Suppressor macrophage treated with lipopolysaccharide for 1 hour (primary cell): ENCODE measurements at regions not wholly inside any gene's neighbourhood (a gene's known extent, or its start where the extent isn't known, plus 50 kb on each side); places are given as distances from the start of the nearest gene placed in this dataset.
"Not testable (repeated sequence)": the region's sequence is repeated elsewhere in the genome, so short reads cannot be mapped to it uniquely, and the experiment has no call there.

ENCODE experiments used
- DNase-seq, 3 donors: peaks; one replicate each; pipeline ENCODE4 v3.0.0-alpha.2; 2020 to 2022

DNA sequence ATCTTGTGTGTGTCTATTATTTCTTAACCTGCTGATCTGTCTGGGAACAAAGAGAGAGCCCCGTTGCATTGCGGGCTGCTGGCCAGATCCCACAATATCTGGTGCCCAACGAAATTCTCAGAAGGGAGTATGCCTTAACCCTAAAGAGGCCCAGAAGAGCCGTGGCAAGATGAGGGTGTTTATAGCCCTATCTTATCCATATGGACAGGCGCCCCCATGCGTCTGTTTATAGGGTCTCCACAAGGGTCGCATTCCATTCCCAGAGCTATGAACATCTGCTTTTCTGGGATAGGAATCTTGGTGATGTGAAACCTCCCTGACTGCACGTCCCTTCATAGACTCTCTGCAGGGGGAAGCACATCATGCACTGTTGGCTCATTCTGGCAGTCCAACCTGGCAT, 1262.5 kb downstream of the RAPGEF2 start:
- not testable (repeated sequence) for DNase-seq

DNA sequence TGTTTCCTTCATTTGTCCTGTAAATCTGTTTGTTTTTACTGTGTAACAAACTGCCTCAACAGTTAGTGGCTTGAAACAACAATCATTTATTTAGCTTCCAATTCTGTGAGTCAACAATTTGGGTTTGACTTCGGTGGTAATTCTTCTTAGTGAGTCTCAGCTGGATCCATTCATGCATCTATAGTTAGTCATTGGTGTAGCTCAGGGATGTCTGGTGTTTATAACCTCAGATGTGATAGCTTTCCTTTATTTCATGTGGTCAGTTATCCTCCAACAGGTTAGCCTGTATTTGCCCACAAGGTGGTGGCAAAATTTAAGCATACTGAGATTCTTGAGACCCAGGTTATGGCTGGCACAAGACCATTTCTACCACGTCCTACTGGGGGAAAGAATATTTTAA, 1267.2 kb downstream of the RAPGEF2 start:
- DNase-seq: no peak

GRCh38 chr4:160371446-160371845, 1268.6 kb downstream of the RAPGEF2 start:
- DNase-seq: no peak

- no peak for DNase-seq
Measured at GRCh38 chr4:160372390-160372789, 1269.5 kb downstream of the RAPGEF2 start.

DNA sequence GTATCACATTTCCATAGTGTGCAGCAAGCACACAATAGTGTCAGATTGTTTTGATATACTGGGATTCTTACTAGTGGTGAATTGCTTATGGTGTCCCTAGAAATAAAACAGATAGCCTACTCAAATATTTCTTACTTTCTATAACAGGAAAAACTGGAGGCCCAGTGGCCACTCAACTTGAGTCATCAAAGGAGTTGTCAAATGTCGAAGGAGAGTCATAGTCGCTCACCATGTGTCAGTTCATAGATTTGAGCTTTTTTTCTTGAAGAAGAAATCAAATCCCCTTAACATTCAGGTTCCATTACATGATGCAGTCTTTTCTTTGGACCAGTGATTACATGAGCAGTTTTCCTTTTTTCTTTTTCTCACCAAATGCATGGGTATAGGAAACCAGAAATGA, 1271.0 kb downstream of the RAPGEF2 start:
- DNase-seq: no peak

- DNase-seq: no peak
Measured at GRCh38 chr4:160375772-160376452, 1273.0 kb downstream of the RAPGEF2 start.

DNA sequence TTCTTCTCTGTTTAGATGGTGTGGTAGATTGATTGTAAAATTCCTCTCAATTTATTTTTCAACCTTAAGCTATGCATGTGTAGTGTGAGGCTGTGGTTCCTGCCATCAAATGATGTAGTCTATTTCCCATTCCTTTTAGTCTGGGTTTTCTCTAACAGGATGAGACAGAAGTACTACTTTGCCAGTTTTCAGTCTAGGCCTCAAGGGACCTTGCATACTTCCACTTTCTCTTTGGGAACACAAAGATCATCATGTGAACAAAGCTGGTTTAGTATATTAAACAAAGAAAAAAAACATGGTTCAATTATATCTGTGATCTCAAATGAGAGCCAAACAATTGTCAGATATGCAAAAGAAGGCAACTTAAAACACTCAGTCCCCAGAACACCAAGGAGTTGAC, 1284.0 kb downstream of the RAPGEF2 start:
- no peak for DNase-seq

GRCh38 chr4:160399826-160400225, 1296.9 kb downstream of the RAPGEF2 start:
- no peak for DNase-seq

- no peak for DNase-seq
Measured at GRCh38 chr4:160403081-160403480, 1300.2 kb downstream of the RAPGEF2 start.

DNA sequence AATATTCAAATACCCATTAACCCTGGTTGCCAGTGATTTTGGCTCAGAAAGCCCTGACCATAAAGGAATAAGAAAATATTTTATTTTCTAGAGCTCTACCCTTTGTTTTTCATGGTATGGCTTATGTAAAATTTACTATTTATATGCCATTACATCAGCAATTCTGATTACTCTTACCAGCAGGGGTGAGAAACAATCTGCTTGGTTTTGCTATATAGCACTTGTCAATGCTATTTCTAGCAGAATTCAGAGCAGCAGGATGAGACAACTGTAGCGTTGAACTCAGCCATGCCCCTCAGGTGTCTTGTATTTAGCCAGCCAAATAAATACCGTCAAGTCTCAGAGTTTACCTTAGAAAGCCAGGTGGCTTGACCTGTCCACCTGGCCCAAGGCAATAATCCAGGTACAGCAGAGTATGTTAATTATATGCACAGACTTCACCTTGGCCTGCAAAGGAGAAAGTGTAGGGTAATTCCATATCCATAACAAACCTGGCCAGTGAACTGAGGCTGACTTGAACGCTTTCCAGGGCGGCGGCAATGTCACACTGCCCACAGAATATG, 1303.5 kb downstream of the RAPGEF2 start:
- DNase-seq: no peak

DNA sequence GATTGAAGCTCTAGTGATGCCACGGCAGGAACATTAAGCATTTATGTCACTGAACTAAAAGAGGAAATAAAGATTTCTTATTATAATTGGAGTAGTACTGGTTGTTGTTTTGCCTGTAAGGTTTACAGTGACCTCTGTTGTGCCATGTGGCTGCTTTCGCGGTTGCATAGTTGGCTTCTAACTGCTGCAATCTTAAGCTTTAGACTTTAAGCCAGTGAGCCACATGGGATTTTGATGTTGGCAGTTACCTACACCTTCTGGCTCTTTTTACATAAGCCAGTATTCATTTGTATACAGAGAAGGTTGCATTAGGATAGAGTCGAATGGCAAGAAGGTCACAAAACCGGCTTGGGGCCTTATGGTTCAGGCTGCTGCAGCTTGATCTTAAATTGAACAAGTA, 1311.6 kb downstream of the RAPGEF2 start:
- DNase-seq: no peak

- DNase-seq: no peak
Measured at GRCh38 chr4:160423879-160424451, 1321.1 kb downstream of the RAPGEF2 start.

DNA sequence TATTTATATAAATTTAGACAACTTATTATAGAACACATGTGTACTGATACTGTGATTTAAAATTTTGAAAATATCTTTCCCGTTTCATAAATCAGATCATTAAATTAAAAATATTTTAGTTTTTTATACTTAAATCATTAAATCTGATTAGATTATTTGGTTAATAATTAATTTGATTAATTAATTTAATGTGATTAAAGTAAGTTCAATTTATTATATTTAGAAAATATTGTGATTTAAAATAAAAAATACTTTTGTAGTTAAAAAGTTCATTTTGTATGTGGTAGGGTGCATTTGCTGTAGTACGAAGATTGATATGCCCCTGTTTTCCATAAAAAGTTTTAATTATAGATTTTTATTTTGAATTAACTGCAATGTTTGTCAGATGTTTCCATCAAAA, 1323.4 kb downstream of the RAPGEF2 start:
- DNase-seq: no peak

DNA sequence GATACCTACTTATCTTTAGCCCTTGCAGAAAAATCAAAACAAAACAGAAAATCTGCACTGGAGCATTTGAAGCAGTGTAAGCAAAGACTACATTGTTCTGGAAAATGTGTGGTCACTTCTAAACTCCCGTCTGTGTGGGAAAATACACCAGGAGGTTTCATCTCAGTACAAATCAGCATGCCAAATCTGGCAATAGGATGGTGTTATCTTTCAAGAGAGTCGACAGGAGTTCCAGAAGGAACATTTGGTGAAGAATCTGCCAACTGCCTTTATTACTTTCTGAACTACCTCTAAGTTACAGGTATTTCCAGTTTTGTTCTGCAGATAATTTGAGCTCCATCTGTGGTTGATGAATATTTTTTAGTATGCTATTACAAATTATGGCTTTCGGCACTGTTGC, 1348.0 kb downstream of the RAPGEF2 start:
- DNase-seq: no peak

GRCh38 chr4:160481696-160482690, 1379.1 kb downstream of the RAPGEF2 start:
- not testable (repeated sequence) for DNase-seq

- no peak for DNase-seq
Measured at GRCh38 chr4:160485071-160485687, 1382.3 kb downstream of the RAPGEF2 start.

DNA sequence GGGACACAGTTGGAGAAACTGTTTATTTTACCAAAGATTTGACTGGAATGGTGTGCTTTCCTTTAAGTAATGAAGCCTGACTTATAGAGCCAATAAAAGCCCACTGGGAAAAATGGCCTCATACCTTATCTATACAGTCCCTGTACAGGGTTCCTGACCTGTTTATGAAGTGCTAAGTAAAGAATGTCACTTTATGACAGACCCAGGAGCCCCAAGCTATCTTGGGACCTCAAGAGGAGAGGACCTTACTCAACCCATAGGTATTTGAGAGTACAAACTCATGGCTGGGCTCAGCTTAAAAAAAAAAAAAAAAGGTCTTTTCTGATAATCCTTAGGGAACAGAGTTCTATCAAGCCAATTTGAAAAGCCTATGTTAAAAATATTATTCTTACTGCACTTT, 1389.3 kb downstream of the RAPGEF2 start:
- no peak for DNase-seq

GRCh38 chr4:160493206-160493605, 1390.3 kb downstream of the RAPGEF2 start:
- DNase-seq: no peak

DNA sequence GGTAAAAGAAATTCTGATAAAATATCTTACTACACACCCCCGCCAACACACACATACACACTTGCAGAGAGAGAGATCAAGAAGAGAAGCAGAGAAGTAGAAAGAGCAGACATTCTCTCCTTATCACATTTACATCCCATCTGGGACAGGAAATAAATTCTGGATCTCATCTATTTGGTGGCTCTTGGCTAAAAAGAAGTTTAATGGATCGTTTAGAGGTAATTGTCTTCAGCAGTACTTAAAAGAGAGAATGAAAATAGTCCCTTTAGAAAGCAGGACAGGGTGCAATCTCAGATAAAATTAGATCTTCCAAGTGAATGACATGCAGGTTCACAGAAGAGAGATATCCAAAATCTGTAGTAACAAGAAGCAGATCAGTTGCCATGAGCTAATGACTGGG, 1392.5 kb downstream of the RAPGEF2 start:
- no peak for DNase-seq

- DNase-seq: no peak
Measured at GRCh38 chr4:160498211-160498610, 1395.3 kb downstream of the RAPGEF2 start.

DNA sequence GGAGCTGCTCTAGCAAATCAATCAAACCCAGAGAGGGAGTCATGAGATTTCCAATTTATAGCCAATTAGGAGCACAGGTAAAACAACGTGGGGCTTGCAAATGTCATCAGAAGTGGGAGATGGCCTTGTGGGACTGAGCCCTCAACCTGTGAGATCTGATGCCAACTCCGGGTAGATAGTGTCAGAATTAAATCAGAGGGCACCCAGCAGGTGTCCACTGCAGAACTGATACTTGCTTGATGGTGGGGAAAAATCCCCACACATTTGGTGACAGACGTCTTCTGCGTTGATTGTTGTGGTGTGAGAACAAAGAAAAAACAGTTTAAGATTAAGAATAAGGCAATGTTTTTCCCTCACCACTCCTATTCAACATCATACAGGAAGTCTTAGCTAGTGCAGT, 1402.8 kb downstream of the RAPGEF2 start:
- no peak for DNase-seq

- DNase-seq: peak in 1 of 3 donors; percentile 1
Measured at GRCh38 chr4:160510928-160511327, 1408.0 kb downstream of the RAPGEF2 start.

GRCh38 chr4:160514126-160514525, 1411.2 kb downstream of the RAPGEF2 start:
- no peak for DNase-seq
